Stomach (tissue), 4 donors: ENCODE measurements at regions not wholly inside any gene's neighbourhood (a gene's known extent, or its start where the extent isn't known, plus 50 kb on each side); places are given as distances from the start of the nearest gene placed in this dataset.

ENCODE experiments used
- CTCF ChIP-seq, 7 experiments: fragments of 450-650 bp in 4 of 7; fragments of 200-600 bp in 3 of 7; sonication (generic) in 3 of 7; IDR thresholded peaks; one replicate each; pipeline ENCODE4 v1.5.1; 2016 to 2019; ENCODE audit warnings: antibody characterized with exemption in 7 of 7, control low read depth in 2 of 7, mild to moderate bottlenecking in 1 of 7
- EP300 ChIP-seq: sonication (generic); formaldehyde crosslinking; IDR thresholded peaks from one replicate; pipeline ENCODE4 v1.6.1; 2017; ENCODE audit warnings: antibody characterized with exemption
- POLR2A ChIP-seq, 4 donors: fragments of 450-650 bp; IDR thresholded peaks; one replicate each; pipeline ENCODE4 v1.6.1; 2016; ENCODE audit warnings: antibody characterized with exemption in 4 of 4, control low read depth in 2 of 4, mild to moderate bottlenecking in 1 of 4, moderate library complexity in 1 of 4
- POLR2AphosphoS5 ChIP-seq, 3 donors: sonication (generic); formaldehyde crosslinking; IDR thresholded peaks; one replicate each; pipeline ENCODE4 v1.6.1; 2016; ENCODE audit warnings: antibody characterized with exemption in 3 of 3

GRCh38 chr12:124668602-124669001 lies 101.2 kb upstream of the NCOR2 start:
- no peak for TF ChIP-seq CTCF (IDR thresholded peaks at IDR 0.05)
- TF ChIP-seq POLR2A (IDR thresholded peaks at IDR 0.05), result no peak
- no peak for TF ChIP-seq POLR2AphosphoS5 (IDR thresholded peaks at IDR 0.05)
- TF ChIP-seq EP300, result no peak
